HPDE6-E6E7 (cell line): ENCODE measurements at regions not wholly inside any gene's neighbourhood (a gene's known extent, or its start where the extent isn't known, plus 50 kb on each side); places are given as distances from the start of the nearest gene placed in this dataset.
"Not testable (repeated sequence)": the region's sequence is repeated elsewhere in the genome, so short reads cannot be mapped to it uniquely, and the experiment has no call there.

Source experiments
- DNase-seq: peaks from one replicate; pipeline ENCODE4 v3.0.0; 2011; ENCODE audit warnings: missing footprints; ENCODE audit errors: extremely low spot score

GRCh38 chr2:187610450-187610849, 56.2 kb upstream of the TFPI start:
- DNase-seq: not testable (repeated sequence)

DNA sequence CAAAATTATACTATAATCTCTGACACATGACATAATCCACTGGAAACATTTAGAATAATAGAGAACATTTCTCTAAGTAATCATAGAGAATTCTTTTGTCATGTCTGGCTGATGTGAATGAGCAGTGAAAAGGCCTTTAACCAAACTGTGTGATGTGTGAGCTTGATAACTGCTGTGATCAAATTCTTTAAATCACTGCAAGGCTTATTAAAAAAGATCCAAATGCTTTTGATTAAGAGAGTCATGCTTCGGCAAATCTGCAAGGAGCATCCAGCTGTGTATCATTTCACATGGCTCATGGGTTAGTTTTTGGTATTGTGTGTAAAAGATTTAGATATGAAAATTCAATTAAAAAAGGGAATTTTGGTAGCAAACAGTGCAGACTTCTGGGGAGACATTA, 58.6 kb upstream of the TFPI start:
- no peak for DNase-seq

- no peak for DNase-seq
Observed at GRCh38 chr2:187614756-187615155, 60.5 kb upstream of the TFPI start.

- no peak for DNase-seq
Observed at GRCh38 chr2:187615364-187615763, 61.1 kb upstream of the TFPI start.

DNA sequence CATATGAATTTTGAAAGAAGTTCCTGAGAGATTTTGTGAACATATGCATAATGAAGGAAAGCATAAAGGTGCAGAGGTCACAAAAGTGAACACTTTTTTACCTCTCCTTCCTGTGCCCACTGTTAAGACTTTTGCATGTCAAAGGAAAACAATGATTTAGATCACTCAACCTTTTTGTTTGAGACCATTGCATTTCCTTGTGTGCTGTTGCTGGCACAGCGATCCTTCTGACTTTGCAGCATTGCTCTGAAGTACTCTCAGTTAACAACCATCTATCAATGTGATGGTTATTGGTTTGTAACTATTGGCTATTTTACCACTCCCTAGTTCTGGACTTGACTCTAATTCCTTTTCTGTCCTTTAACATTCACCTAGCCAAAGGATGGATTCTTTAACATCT, 61.7 kb upstream of the TFPI start:
- no peak for DNase-seq

DNA sequence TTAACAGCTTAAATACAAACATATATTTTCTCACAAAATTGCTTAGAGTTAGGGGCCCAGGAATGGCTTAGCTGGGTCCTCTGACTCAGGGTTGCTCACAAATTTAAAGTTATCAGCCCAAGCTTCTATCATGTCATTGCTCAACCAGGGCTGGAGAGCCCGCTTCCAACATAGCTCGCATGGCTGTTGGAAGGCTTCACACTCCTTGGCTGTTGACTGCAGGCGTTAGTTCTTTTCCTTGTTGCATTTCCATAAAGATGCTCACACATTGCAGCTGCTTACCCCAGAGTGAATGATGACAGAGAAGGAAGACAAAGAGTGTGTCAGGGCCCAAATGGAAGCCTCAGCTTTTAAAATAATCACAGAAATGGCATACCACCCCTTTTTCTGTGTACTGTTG, 62.9 kb upstream of the TFPI start:
- no peak for DNase-seq

DNA sequence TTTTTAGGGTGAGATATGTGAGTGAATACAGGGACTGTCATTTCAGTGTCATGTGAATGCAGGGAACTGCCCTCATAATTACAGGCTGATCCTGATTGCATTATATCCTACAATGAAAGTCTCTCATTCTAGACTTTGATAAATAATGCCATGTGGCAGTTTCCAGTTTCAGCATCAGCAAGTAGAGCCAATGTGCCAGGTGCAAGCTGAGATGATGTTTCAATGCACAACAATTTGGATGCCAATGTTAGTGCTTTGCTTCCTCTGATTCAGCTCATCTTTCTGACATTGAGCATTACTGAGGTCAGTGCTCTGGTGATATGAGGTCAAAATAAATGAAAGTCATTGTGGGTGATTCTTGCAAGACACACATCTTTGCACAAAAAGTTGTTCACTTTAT, 63.7 kb upstream of the TFPI start:
- no peak for DNase-seq

DNA sequence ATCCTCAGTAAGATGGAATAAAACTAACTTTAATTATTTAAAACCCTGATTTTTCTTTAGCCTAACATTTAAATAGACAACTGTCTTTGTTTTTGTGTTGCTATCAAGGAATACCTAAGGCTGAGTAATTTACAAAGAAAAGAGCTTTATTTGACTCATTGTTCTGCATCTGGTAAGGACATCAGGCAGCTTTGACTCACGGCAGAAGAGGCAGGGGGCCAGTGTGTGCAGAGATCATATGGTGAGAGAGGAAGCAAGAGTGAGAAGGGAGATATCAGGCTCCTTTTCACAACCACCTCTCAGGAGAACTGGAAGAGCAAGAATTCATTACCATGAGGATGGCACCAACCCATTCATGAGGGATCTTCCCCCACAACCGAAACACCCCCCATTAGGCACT, 64.6 kb upstream of the TFPI start:
- no peak for DNase-seq

GRCh38 chr2:187627153-187627552, 72.9 kb upstream of the TFPI start:
- no peak for DNase-seq

DNA sequence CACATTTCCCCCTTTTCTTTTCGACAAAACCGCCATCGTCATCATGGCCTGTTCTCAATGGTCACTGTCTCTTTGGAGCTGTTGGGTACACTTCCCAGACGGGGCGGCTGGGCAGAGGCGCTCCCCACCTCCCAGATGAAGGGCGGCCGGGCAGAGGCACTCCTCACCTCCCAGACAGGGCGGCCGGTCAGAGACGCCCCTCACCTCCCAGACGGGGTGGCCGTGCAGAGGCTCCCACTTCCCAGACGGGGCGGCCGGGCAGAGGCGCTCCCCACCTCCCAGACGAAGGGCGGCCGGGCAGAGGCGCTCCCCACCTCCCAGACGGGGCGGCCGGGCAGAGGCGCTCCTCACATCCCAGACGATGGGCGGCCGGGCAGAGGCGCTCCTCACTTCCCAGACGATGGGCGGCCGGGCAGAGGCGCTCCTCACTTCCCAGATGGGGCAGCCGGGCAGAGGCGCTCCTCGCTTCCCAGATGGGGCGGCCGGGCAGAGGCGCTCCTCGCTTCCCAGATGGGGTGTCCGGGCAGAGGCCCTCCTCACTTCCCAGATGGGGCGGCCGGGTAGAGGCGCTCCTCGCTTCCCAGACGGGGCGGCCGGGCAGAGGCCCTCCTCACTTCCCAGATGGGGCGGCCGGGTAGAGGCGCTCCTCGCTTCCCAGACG, 82.6 kb upstream of the TFPI start:
- not testable (repeated sequence) for DNase-seq

DNA sequence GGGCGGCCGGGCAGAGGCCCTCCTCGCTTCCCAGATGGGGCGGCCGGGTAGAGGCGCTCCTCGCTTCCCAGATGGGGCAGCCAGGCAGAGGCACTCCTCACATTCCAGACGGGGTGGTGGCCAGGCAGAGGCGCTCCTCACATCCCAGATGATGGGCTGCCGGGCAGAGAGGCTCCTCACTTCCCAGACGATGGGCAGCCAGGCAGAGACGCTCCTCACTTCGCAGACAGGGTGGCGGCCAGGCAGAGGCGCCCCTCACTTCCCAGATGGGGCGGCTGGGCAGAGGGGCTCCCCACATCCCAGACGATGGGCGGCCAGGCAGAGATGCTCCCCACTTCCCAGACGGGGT, 83.1 kb upstream of the TFPI start:
- DNase-seq: not testable (repeated sequence)

- DNase-seq: not testable (repeated sequence)
Observed at GRCh38 chr2:187637771-187638170, 83.5 kb upstream of the TFPI start.

GRCh38 chr2:187638840-187639239, 84.6 kb upstream of the TFPI start:
- no peak for DNase-seq

- DNase-seq: no peak
Observed at GRCh38 chr2:187640926-187641510, 86.8 kb upstream of the TFPI start.

DNA sequence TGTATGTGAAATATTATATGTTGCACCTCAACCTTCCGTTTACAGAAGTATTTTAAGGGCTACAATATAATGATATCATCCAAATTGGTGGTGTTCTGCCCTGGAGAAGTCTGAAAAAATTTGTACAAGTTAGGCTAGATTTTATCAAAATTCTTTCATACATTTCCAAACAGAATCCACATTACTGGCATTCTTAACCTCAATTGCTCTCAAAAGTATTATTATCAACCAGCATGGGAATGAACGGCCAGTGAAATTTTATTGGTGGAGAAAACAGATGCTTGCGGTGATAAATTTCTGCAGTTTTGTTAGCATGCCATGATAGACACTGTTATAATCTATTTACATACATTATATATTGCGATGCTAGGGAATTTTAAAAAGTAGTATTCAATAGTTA, 88.3 kb upstream of the TFPI start:
- DNase-seq: no peak

DNA sequence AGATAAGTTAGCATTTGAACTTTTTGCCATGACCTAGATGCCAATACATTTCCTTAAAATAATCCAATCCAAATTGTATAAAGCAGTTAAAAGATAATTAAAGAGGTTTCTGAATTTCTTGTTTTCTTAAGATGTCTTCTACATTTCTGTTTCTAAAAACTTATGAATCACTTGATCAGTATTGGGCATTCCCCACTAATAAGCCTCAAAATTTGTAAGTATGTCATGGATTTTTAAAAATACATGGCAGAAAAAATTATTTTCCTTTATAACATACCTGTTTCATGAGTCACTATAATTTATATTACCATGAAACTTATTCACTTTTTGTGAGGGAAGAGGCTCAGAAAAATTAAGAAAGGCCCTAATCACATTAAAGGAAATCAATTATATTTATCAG, 90.3 kb upstream of the TFPI start:
- DNase-seq: no peak

DNA sequence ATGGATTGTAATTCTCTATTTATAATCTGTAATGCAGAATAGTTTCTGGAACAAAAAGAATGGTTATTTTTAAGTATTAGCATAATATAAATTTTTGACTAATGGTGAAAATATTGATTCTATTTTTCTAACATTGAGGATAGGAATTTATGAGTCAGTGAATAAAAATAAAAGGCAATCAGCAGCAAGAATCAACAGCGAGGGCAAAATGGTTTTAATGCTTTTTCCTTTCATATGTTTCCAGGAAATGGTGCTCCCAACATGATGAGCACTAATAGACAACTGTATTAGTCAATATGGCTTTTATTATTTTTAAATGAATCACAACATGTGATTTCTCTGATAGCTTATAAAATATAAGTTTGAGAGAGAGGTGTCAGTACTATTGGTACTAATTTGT, 90.7 kb upstream of the TFPI start:
- DNase-seq: no peak

DNA sequence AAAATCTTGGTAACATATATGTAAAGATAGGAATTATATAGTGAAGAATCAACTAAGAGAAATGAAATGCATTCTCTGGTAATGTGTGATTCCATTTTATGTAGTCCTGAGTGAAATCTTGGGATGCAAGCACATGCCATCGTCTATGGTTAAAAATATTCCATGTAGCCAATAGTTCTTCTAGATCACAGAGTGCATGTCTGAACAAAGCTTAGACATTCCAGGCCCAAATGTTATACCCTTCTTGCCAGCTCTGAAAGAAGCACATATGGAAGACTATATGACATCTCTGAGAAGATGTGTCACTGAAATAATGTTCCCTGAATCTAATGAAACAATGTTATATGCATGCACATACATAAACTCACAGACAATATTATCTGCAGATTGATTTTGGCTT, 92.3 kb upstream of the TFPI start:
- no peak for DNase-seq

- no peak for DNase-seq
Observed at GRCh38 chr2:187654535-187654934, 100.3 kb upstream of the TFPI start.

- no peak for DNase-seq
Observed at GRCh38 chr2:187655001-187655400, 100.8 kb upstream of the TFPI start.

DNA sequence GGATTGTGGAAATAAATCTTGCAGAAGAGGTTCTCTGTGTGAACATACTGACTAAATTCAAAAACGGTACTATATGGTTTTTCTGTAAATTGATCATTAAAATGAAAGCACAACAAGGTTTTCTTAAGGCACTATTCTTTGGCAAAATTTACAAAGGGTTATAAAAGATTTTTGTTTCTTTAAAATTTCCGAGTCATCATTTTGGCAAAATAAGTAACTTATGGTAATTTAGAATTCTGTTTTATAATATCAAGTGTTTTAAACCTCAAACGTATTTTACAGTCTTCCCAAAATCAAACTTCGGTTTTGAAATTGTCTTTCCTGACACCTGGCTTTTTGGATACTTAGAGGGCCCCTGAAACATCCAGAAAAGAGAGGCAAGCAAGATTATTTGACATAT, 101.9 kb upstream of the TFPI start:
- DNase-seq: no peak

DNA sequence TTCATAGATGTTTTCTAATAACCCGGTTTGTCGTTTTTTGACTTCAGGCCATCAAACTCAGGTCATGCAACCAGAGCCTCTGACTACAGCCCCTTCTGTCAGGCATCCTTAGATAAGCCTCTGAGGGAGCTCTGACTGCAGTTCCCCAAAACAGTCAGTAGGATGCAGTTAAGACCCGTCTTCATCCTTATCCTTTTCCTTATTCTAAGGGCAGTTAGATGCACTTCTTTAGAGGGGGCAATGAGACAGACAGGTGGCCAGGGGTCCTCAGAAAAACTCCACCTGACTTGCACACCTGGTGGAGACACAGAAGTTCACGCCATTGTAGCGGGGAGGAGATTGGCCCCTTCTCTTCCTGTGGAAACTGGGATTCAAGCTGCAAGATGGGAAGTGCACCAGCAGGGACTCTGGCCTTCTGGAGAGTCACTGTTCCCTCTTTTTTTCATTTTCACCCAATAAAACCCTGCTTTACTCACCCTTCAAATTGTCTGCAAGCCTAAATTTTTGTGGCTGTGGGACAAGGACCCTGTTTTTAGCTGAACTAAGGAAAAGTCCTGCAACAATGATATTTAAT, 104.8 kb upstream of the TFPI start:
- DNase-seq: peak; percentile 8

GRCh38 chr2:187676050-187676449, 121.8 kb upstream of the TFPI start:
- not testable (repeated sequence) for DNase-seq

- no peak for DNase-seq
Observed at GRCh38 chr2:187679454-187679853, 125.2 kb upstream of the TFPI start.
